ENCODE measurements at regions not wholly inside any gene's neighbourhood (a gene's known extent, or its start where the extent isn't known, plus 50 kb on each side); places are given as distances from the start of the nearest gene placed in this dataset.
"Not testable (repeated sequence)": the region's sequence is repeated elsewhere in the genome, so short reads cannot be mapped to it uniquely, and the experiment has no call there.

- not testable (repeated sequence) for H3K36me3 ChIP-seq (ENCODE audit: control insufficient read depth in 2 of 4, insufficient read depth in 4 of 4, low read length in 3 of 4); H2BK20ac ChIP-seq (ENCODE audit: low read length); DNase-seq (ENCODE audit: low read depth in 1 of 2, low spot score in 2 of 2); FAIRE-seq; H3K27me3 ChIP-seq (replicated peaks in 1 of 4; ENCODE audit: control insufficient read depth in 3 of 4, extremely low read depth in 1 of 4, insufficient read depth in 3 of 4, low read length in 3 of 4); H3K4ac ChIP-seq (replicated peaks; ENCODE audit: insufficient read length, low read depth, low read length); H3K27ac ChIP-seq (ENCODE audit: low read depth, low read length); H3K79me1 ChIP-seq (ENCODE audit: low read depth, low read length); H3K23me2 ChIP-seq (ENCODE audit: low read depth, low read length); H3K4me1 ChIP-seq (replicated peaks in 1 of 4; ENCODE audit: control insufficient read depth in 3 of 4, insufficient read depth in 4 of 4, low read length in 3 of 4); H3K79me2 ChIP-seq (ENCODE audit: control insufficient read depth in 1 of 2, insufficient read depth in 2 of 2, low read length in 2 of 2); H2BK5ac ChIP-seq (ENCODE audit: low read depth, low read length); H2AFZ ChIP-seq (ENCODE audit: low read length); H2BK15ac ChIP-seq (ENCODE audit: low read length); H3K23ac ChIP-seq (ENCODE audit: insufficient read length); H4K20me1 ChIP-seq (replicated peaks in 1 of 2; ENCODE audit: control insufficient read depth in 1 of 2, insufficient read depth in 2 of 2, low read length in 2 of 2); H3K9ac ChIP-seq (replicated peaks in 1 of 4; ENCODE audit: extremely low read depth in 1 of 4, low read depth in 3 of 4, low read length in 3 of 4); H2BK120ac ChIP-seq (replicated peaks; ENCODE audit: low read depth, low read length); H3K4me3 ChIP-seq (ENCODE audit: extremely low read depth in 1 of 4, insufficient read depth in 2 of 4, low read depth in 3 of 4, low read length in 4 of 4); H3K56ac ChIP-seq (replicated peaks; ENCODE audit: insufficient read length, low read depth, low read length); H3K18ac ChIP-seq (ENCODE audit: extremely low read depth, low read length); H4K8ac ChIP-seq (ENCODE audit: extremely low read depth, insufficient read depth, low read length); H2BK12ac ChIP-seq (ENCODE audit: low read depth, low read length); H3K4me2 ChIP-seq (ENCODE audit: insufficient read depth in 1 of 2, low read depth in 2 of 2, low read length in 2 of 2); H3K14ac ChIP-seq (ENCODE audit: insufficient read length); H4K91ac ChIP-seq (replicated peaks; ENCODE audit: insufficient read length, low read length); H2AK5ac ChIP-seq (ENCODE audit: low read depth, low read length); H4K5ac ChIP-seq (ENCODE audit: insufficient read length, low read depth, low read length)
- WGBS, 2 experiments (ENCODE audit: extremely low coverage in 1 of 2, insufficient coverage in 1 of 2, insufficient read length in 1 of 2, insufficient replicate concordance in 2 of 2, low coverage in 1 of 2, low lambda C conversion rate in 2 of 2, missing lambda C conversion rate in 1 of 2): 95% methylated on average over 6 of the region's 6 CpGs; no CpG with 5 or more reads in 1 of the 2 experiments
- ChIA-PET CTCF (ENCODE audit: partially characterized antibody) (interaction anchor here (0.7 to 3.5 kb wide), 6 partner anchors 26 to 268 kb away, joined by 3 to 8 read pairs (median 4); no protein-coding TSS in a partner anchor), POLR2A (ENCODE audit: partially characterized antibody) (interaction anchor here (1.2 kb wide), 1 partner anchor 236 kb away, joined by 3 read pairs; no protein-coding TSS in a partner anchor)
- peaks cover 21 to 45% of the 10 kb centered on the region in 2 experiments for H3K9me3 ChIP-seq (ENCODE audit: insufficient read depth in 2 of 2, low read depth in 1 of 2, low read length in 1 of 2)
Observed at GRCh38 chr3:195999176-195999575, 82.7 kb downstream of the TFRC start.

GRCh38 chr3:195996314-195996713, 85.6 kb downstream of the TFRC start:
- H2BK20ac ChIP-seq (ENCODE audit: low read length); H3K56ac ChIP-seq (replicated peaks; ENCODE audit: insufficient read length, low read depth, low read length); H3K23ac ChIP-seq (ENCODE audit: insufficient read length); H3K4me2 ChIP-seq (ENCODE audit: insufficient read depth in 1 of 2, low read depth in 2 of 2, low read length in 2 of 2); H2AFZ ChIP-seq (ENCODE audit: low read length); H4K8ac ChIP-seq (ENCODE audit: extremely low read depth, insufficient read depth, low read length); H3K23me2 ChIP-seq (ENCODE audit: low read depth, low read length); H4K91ac ChIP-seq (replicated peaks; ENCODE audit: insufficient read length, low read length); H3K36me3 ChIP-seq (ENCODE audit: control insufficient read depth in 2 of 4, insufficient read depth in 4 of 4, low read length in 3 of 4); POLR2A ChIA-PET (ENCODE audit: partially characterized antibody); H3K27ac ChIP-seq (ENCODE audit: low read depth, low read length); H3K4me1 ChIP-seq (replicated peaks in 1 of 4; ENCODE audit: control insufficient read depth in 3 of 4, insufficient read depth in 4 of 4, low read length in 3 of 4); CTCF ChIA-PET (ENCODE audit: partially characterized antibody); H3K79me1 ChIP-seq (ENCODE audit: low read depth, low read length); H2AK5ac ChIP-seq (ENCODE audit: low read depth, low read length); H3K27me3 ChIP-seq (replicated peaks in 1 of 4; ENCODE audit: control insufficient read depth in 3 of 4, extremely low read depth in 1 of 4, insufficient read depth in 3 of 4, low read length in 3 of 4); H3K4me3 ChIP-seq (ENCODE audit: extremely low read depth in 1 of 4, insufficient read depth in 2 of 4, low read depth in 3 of 4, low read length in 4 of 4); H3K4ac ChIP-seq (replicated peaks; ENCODE audit: insufficient read length, low read depth, low read length); H2BK120ac ChIP-seq (replicated peaks; ENCODE audit: low read depth, low read length); H2BK15ac ChIP-seq (ENCODE audit: low read length); H3K79me2 ChIP-seq (ENCODE audit: control insufficient read depth in 1 of 2, insufficient read depth in 2 of 2, low read length in 2 of 2); H3K14ac ChIP-seq (ENCODE audit: insufficient read length); H4K5ac ChIP-seq (ENCODE audit: insufficient read length, low read depth, low read length); H3K18ac ChIP-seq (ENCODE audit: extremely low read depth, low read length); H2BK12ac ChIP-seq (ENCODE audit: low read depth, low read length); H2BK5ac ChIP-seq (ENCODE audit: low read depth, low read length); DNase-seq (ENCODE audit: low read depth in 1 of 2, low spot score in 2 of 2); H4K20me1 ChIP-seq (replicated peaks in 1 of 2; ENCODE audit: control insufficient read depth in 1 of 2, insufficient read depth in 2 of 2, low read length in 2 of 2); FAIRE-seq; H3K9ac ChIP-seq (replicated peaks in 1 of 4; ENCODE audit: extremely low read depth in 1 of 4, low read depth in 3 of 4, low read length in 3 of 4): not testable (repeated sequence)
- H3K9me3 ChIP-seq (ENCODE audit: insufficient read depth in 2 of 2, low read depth in 1 of 2, low read length in 1 of 2): peaks cover 0 to 18% of the 10 kb centered on the region in 2 experiments; a peak in 2 of 4 replicates
- WGBS, 2 experiments (ENCODE audit: extremely low coverage in 1 of 2, insufficient coverage in 1 of 2, insufficient read length in 1 of 2, insufficient replicate concordance in 2 of 2, low coverage in 1 of 2, low lambda C conversion rate in 2 of 2, missing lambda C conversion rate in 1 of 2): no CpG with 5 or more reads among the region's 18 CpGs

Measured in H1 (cell line).